Thyroid gland (tissue), 4 donors: ENCODE measurements at regions not wholly inside any gene's neighbourhood (a gene's known extent, or its start where the extent isn't known, plus 50 kb on each side); places are given as distances from the start of the nearest gene placed in this dataset.
A peak's percentile ranks its signal among the peaks of the same experiment; 100 is the strongest.

ENCODE experiments used
- CTCF ChIP-seq, 6 experiments: fragments of 200-600 bp in 3 of 6; fragments of 450-650 bp in 3 of 6; sonication (generic) in 3 of 6; IDR thresholded peaks; one replicate each; pipeline ENCODE4 v1.5.1; 2016 to 2019; ENCODE audit warnings: antibody characterized with exemption in 6 of 6, mild to moderate bottlenecking in 2 of 6, inconsistent platforms in 1 of 6, moderate library complexity in 1 of 6
- POLR2A ChIP-seq, 2 donors: fragments of 450-650 bp; IDR thresholded peaks; one replicate each; pipeline ENCODE4 v1.6.1; 2017; ENCODE audit warnings: antibody characterized with exemption in 2 of 2, mild to moderate bottlenecking in 2 of 2, moderate library complexity in 1 of 2

- no peak for TF ChIP-seq POLR2A (IDR thresholded peaks at IDR 0.05)
- TF ChIP-seq CTCF (IDR thresholded peaks at IDR 0.05), result peak in 5 of 6 experiments; percentile 33 to 63 (median 54)
These were observed 601.2 kb upstream of the ARID1B start for GRCh38 chr6:156175971-156176421.
